GM12874 (cell line): ENCODE measurements at regions not wholly inside any gene's neighbourhood (a gene's known extent, or its start where the extent isn't known, plus 50 kb on each side); places are given as distances from the start of the nearest gene placed in this dataset.

ENCODE experiments used
- TF ChIP-seq, protein P1 (sequence below): IDR thresholded peaks from 2 replicates; pipeline ENCODE4 v1.5.1; 2011; ENCODE audit warnings: low read depth, mild to moderate bottlenecking, control low read depth, low read length, moderate library complexity; ENCODE audit not compliant: insufficient read depth

DNA sequence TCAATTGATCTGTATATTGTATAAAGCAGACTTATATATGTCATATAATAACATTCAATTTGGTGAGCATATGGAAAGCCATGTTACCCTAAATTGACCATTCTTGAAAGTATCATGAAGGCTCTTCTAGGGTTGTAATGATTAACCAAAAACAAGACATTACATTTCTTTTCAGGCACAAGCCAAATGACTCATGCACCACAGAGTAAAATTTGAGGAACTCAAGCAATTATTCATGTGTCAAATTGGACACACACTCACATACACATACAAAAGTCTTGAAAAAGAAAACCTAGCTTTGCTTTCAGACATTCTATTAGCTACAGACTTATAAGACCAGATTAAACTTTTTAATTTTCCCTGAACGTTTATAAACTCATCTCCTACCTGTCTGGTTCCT, 146.5 kb upstream of the PCDH18 start:
- TF ChIP-seq, protein P1, sequence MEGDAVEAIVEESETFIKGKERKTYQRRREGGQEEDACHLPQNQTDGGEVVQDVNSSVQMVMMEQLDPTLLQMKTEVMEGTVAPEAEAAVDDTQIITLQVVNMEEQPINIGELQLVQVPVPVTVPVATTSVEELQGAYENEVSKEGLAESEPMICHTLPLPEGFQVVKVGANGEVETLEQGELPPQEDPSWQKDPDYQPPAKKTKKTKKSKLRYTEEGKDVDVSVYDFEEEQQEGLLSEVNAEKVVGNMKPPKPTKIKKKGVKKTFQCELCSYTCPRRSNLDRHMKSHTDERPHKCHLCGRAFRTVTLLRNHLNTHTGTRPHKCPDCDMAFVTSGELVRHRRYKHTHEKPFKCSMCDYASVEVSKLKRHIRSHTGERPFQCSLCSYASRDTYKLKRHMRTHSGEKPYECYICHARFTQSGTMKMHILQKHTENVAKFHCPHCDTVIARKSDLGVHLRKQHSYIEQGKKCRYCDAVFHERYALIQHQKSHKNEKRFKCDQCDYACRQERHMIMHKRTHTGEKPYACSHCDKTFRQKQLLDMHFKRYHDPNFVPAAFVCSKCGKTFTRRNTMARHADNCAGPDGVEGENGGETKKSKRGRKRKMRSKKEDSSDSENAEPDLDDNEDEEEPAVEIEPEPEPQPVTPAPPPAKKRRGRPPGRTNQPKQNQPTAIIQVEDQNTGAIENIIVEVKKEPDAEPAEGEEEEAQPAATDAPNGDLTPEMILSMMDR = no peak

DNA sequence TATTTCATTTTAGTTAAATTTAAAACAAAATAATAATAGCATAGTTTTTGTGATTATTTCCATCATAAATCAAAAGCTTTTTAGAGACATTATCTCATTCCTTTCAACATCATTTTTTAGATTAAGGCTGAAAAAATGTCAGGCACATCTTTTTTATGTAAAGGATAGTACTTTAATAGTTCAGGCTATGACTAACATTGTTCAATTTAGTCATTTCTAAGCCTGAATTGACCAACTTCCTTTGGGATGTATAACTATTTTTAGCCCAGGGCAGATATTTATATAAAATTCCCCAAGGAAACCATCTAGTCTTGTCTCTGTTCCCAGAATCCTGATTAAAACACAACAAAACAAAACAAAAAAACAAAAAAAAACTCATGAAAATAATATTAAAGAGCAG, 145.6 kb upstream of the PCDH18 start:
- TF ChIP-seq, protein P1 = no peak

DNA sequence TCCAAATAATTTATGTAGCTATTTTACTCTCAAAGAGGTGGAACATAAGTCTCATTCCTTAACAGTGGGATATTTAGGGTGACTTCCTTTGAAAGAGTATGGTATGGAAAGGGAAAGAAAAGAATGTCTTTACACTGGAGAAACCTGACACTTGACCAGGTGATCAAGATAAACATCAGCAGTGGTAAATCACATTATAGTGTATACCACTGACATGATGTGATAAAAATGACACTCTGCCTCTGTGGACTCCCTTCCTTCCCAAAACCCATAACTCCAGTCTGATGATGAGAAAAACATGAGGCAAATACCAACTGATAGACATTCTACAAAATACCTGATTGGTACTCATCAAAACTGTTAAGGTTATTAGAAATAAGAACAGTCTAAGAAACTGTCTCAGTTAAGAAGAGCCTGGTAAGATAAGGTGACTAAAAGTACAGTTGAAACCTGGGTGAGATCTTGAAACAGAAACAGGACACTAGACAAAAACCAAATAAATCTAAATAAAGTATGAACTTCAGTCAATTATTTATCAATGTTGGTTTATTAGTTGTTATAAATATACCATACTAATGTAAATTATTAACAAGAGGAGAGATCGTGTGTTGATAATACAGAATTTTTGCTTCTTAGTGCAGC, 144.2 kb upstream of the PCDH18 start:
- TF ChIP-seq, protein P1 = no peak

DNA sequence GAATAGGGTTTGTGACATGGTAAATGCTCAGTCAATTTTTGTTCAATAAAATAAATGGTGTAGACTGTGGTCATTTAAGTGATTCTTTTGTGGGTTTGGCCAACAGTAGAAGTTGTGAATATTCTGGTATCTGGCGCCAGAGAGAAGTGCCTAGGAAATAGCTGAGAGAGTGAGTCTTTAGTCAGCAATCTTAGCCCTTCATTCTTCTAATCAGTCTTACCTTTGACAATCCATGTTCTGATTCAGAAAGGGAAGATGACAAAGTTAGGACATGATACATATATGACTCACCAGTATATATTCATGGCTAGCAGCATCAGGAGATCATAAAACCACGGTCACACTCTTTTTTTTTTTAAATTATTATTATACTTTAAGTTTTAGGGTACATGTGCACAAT, 141.8 kb upstream of the PCDH18 start:
- TF ChIP-seq, protein P1 = no peak

DNA sequence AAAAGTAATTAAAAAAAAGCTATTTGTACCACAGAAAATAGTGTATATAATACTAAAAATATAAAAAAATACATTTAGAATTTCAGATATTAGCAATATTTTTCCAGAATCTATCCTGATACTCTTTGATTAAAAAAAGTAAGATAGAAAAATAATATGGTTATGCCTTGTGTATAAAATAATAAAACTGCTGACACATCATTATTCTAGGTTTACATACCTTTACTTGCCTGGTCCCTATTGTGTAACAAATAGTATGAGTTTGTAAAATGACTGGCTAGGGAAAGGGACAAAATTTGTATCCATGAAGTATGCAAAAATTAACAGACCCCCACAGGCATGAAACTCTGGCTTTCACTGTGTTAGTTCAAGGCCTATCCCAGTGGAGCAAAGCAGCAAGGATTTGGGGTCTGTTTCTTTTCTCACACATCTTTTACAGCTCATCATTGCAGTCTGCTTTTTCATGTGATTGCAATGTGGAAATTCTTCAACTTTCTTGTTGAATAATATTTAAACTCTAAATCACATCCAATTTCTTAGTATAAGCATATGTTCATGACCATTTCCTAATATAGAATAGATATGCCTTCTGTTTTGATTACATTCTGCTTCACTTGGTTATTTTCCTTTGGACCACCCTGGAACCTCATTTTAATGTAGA, 136.7 kb upstream of the PCDH18 start:
- TF ChIP-seq, protein P1 = no peak

DNA sequence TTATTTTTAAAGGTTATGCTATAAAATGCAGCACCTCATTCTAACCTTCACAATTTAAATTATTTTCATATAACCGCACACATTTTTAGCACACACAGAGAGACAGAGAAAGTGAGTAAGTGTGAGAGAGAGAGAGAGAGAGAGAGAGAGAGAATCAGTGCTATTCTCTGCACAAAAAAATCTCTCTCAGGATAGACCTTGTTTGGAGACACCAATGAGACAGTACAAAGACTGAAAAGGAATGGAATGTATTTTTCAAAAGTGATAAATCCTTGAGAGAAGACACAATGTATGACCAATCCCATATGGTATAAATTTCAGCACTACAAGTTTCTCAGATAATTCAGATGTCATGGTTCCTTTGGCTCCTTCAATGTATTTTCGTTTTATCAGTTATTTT, 132.1 kb upstream of the PCDH18 start:
- TF ChIP-seq, protein P1 = no peak

DNA sequence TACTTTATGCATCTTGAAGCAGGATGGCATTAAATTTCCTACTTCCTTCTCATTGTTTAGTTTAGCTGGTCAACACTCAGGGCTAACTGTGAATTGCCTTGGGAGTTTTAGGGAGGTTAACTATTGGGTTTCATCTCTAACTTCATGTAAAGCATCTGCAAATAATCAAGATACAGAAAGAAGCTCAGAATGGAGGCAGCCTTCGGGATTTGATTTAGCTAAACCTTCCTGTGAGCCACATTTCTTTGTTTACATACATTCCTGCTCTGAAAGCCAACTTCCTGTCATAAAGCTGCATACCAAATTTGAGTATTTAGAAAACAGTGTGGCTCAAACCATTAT, 131.7 kb upstream of the PCDH18 start:
- TF ChIP-seq, protein P1 = no peak
